Keratinocyte (primary cell): ENCODE measurements at regions not wholly inside any gene's neighbourhood (a gene's known extent, or its start where the extent isn't known, plus 50 kb on each side); places are given as distances from the start of the nearest gene placed in this dataset.
A peak's percentile ranks its signal among the peaks of the same experiment; 100 is the strongest.

Source experiments
- DNase-seq: peaks from one replicate; pipeline ENCODE4 v3.0.0-alpha.2; 2011; ENCODE audit warnings: low read depth, missing footprints, low spot score
- FAIRE-seq: peaks from 2 replicates; lab custom pipeline; 2011; peaks lifted over from hg19 to GRCh38; lab: Jason Lieb, UNC
- H2AFZ ChIP-seq: 2 replicates; pipeline ENCODE4 v1.6.0; 2012; ENCODE audit warnings: low read length, control low read depth, inconsistent platforms; ENCODE audit not compliant: control insufficient read depth
- H3K27ac ChIP-seq: 2 replicates; pipeline ENCODE4 v1.5.1; 2011; ENCODE audit warnings: low read length; ENCODE audit not compliant: control insufficient read depth, insufficient read depth
- H3K27me3 ChIP-seq: 3 replicates; pipeline ENCODE4 v1.6.0; 2011; ENCODE audit warnings: low read length; ENCODE audit not compliant: control insufficient read depth, insufficient read depth; ENCODE audit errors: extremely low read depth
- H3K36me3 ChIP-seq, 2 experiments: 2 replicates in 1 of 2; 3 replicates in 1 of 2; pipeline ENCODE4 v1.5.1; 2011; ENCODE audit warnings: low read length in 2 of 2, mild to moderate bottlenecking in 1 of 2; ENCODE audit not compliant: control insufficient read depth in 2 of 2, insufficient read depth in 2 of 2; ENCODE audit errors: extremely low read depth in 1 of 2
- H3K4me1 ChIP-seq: 3 replicates; pipeline ENCODE4 v1.5.1; 2011; ENCODE audit warnings: low read length; ENCODE audit not compliant: control insufficient read depth, insufficient read depth; ENCODE audit errors: extremely low read depth
- H3K4me2 ChIP-seq: 3 replicates; pipeline ENCODE4 v1.6.0; 2011; ENCODE audit warnings: low read depth, low read length; ENCODE audit not compliant: control insufficient read depth, insufficient read depth; ENCODE audit errors: extremely low read depth
- H3K4me3 ChIP-seq, 3 experiments: fragments of 200-600 bp in 1 of 3; sonication (generic) in 1 of 3; 2 replicates in 2 of 3; 3 replicates in 1 of 3; pipeline ENCODE4 v1.5.1; 2011 to 2016; ENCODE audit warnings: low read length in 3 of 3, mild to moderate bottlenecking in 3 of 3, control low read depth in 2 of 3, inconsistent platforms in 1 of 3, low read depth in 1 of 3, mixed read lengths in 1 of 3, mixed run types in 1 of 3, moderate library complexity in 1 of 3; ENCODE audit not compliant: control insufficient read depth in 2 of 3, insufficient read depth in 2 of 3; ENCODE audit errors: extremely low read depth in 1 of 3
- H3K79me2 ChIP-seq: 2 replicates; pipeline ENCODE4 v1.6.0; 2012; ENCODE audit warnings: low read length; ENCODE audit not compliant: control insufficient read depth, insufficient read depth
- H3K9ac ChIP-seq: 3 replicates; pipeline ENCODE4 v1.6.0; 2011; ENCODE audit warnings: low read length; ENCODE audit not compliant: control insufficient read depth, insufficient read depth; ENCODE audit errors: extremely low read depth
- H3K9me1 ChIP-seq: 3 replicates; pipeline ENCODE4 v1.6.0; 2011; ENCODE audit warnings: low read length; ENCODE audit not compliant: control insufficient read depth, insufficient read depth; ENCODE audit errors: extremely low read depth
- H3K9me3 ChIP-seq: 2 replicates; pipeline ENCODE4 v1.5.1; 2012; ENCODE audit warnings: low read depth, low read length; ENCODE audit not compliant: control insufficient read depth
- H4K20me1 ChIP-seq: 3 replicates; pipeline ENCODE4 v1.6.0; 2011; ENCODE audit warnings: low read length; ENCODE audit not compliant: control insufficient read depth, insufficient read depth; ENCODE audit errors: extremely low read depth
- CTCF ChIP-seq, 3 experiments: IDR thresholded peaks in 1 of 3; conservative IDR thresholded peaks in 1 of 3; optimal IDR thresholded peaks in 1 of 3; 2 replicates in 2 of 3; 3 replicates in 1 of 3; pipeline versions ENCODE3 to v1.5.1; 2011; ENCODE audit warnings: low read length in 3 of 3, mild to moderate bottlenecking in 3 of 3, moderate library complexity in 2 of 3, control low read depth in 1 of 3, inconsistent platforms in 1 of 3; ENCODE audit not compliant: insufficient read depth in 2 of 3; ENCODE audit errors: extremely low read depth in 1 of 3
- EZH2 ChIP-seq: IDR thresholded peaks from one replicate; pipeline ENCODE4 v1.6.1; 2012; ENCODE audit warnings: inconsistent platforms, mild to moderate bottlenecking, low read length, moderate library complexity
- dilution Hi-C: fragments of 300-500 bp; cut with MboI; formaldehyde crosslinking; loops from one replicate; pipeline ENCODE4 v1.7.0; 2020; ENCODE audit warnings: low sequenced_read_pairs; ENCODE audit not compliant: extremely low pct_ligation_motif_present

- dilution Hi-C loops = no loop called here
- Histone ChIP-seq H3K9me3 (no peaks in the 10 kb centered on the region), H3K4me2 (no peak overlapping the region), H3K4me1 (no peaks in the 10 kb centered on the region), H3K36me3 (peaks cover 31 to 45% of the 10 kb centered on the region in 2 experiments), H3K9me1 (no peaks in the 10 kb centered on the region), H3K27ac (no peak overlapping the region), H3K9ac (no peak overlapping the region), H4K20me1 (peaks cover 7% of the 10 kb centered on the region), H3K79me2 (peaks cover 2% of the 10 kb centered on the region), H2AFZ (no peak overlapping the region), H3K4me3 (no peak overlapping the region), H3K27me3 (no peaks in the 10 kb centered on the region)
- DNase-seq (no peak), FAIRE-seq (no peak)
- TF ChIP-seq EZH2 = no peak
- no peak for TF ChIP-seq CTCF (optimal IDR thresholded peaks at IDR 0.05 in 1 of 3, IDR thresholded peaks at IDR 0.05 in 1 of 3, conservative IDR thresholded peaks at IDR 0.05 in 1 of 3; ENCODE audit: extremely low read depth in 1 of 3, insufficient read depth in 2 of 3, low read length in 3 of 3)
Measured at GRCh38 chr12:124400124-124400523, 105.2 kb downstream of the RFLNA start.

DNA sequence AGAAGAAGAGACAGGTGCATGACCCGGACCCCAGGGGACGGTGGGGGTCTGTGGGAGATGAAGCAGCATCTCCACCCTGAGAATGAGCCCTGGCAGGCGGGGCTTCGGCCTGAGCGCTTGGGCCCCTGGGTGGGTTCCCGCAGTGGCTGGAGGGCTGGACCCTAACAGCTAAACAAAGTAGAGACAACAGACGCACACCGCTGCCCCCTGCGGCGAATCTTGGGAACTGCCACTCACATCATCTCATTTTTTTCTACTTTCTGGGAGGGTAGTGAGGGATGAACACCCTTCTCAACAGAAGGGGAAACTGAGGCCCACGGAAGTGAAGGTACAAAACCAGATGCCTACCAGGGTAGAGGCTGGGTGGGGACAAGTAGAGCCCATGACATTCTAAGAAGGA, 104.7 kb downstream of the RFLNA start:
- Histone ChIP-seq H3K79me2 (no peaks in the 10 kb centered on the region), H3K27ac (no peak overlapping the region), H3K27me3 (no peaks in the 10 kb centered on the region), H4K20me1 (peaks cover 5% of the 10 kb centered on the region), H3K4me3 (no peak overlapping the region), H3K36me3 (peaks cover 36 to 44% of the 10 kb centered on the region in 2 experiments), H3K9me3 (no peaks in the 10 kb centered on the region), H3K4me2 (no peak overlapping the region), H3K9me1 (no peaks in the 10 kb centered on the region), H2AFZ (no peak overlapping the region), H3K4me1 (no peaks in the 10 kb centered on the region), H3K9ac (no peak overlapping the region)
- FAIRE-seq (peak; percentile 48), DNase-seq (no peak)
- dilution Hi-C loops = no loop called here
- TF ChIP-seq CTCF (optimal IDR thresholded peaks at IDR 0.05 in 1 of 3, IDR thresholded peaks at IDR 0.05 in 1 of 3, conservative IDR thresholded peaks at IDR 0.05 in 1 of 3; ENCODE audit: extremely low read depth in 1 of 3, insufficient read depth in 2 of 3, low read length in 3 of 3) = peak; percentile 63 to 73 (median 68)
- TF ChIP-seq EZH2 = no peak
